MM.1S (cell line): ENCODE measurements at regions not wholly inside any gene's neighbourhood (a gene's known extent, or its start where the extent isn't known, plus 50 kb on each side); places are given as distances from the start of the nearest gene placed in this dataset.

ENCODE experiments used
- EZH2 ChIP-seq: fragments of 300-600 bp; sonication (generic); optimal IDR thresholded peaks from 2 replicates; pipeline ENCODE3; 2017; ENCODE audit warnings: low read depth, mild to moderate bottlenecking, antibody characterized with exemption, low read length, mixed read lengths
- TF ChIP-seq, protein P1 (sequence below): fragments of 300-600 bp; sonication (generic); IDR thresholded peaks from 2 replicates; pipeline ENCODE4 v1.5.1; 2016; ENCODE audit warnings: antibody characterized with exemption, low read length, mixed read lengths

DNA sequence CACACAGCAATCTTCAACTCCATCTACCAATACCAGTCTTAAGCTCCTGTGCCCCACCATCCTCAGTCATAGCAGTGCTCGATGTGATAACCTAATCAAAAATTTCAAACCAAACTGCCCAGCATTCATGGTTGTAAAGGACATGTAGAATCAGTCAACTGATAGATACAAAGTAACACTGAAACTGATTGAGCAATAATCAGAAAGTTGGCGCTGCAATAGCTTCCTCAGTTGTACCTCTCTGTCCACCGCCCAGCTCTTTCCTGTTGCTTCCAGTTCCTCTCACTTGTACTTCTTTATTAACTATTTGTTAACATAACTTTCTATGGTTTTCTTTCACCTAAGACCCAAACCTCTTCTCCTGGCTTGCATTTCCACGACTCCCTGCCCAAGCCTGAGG lies 745.7 kb downstream of the PDCD6IP start:
- TF ChIP-seq, protein P1, sequence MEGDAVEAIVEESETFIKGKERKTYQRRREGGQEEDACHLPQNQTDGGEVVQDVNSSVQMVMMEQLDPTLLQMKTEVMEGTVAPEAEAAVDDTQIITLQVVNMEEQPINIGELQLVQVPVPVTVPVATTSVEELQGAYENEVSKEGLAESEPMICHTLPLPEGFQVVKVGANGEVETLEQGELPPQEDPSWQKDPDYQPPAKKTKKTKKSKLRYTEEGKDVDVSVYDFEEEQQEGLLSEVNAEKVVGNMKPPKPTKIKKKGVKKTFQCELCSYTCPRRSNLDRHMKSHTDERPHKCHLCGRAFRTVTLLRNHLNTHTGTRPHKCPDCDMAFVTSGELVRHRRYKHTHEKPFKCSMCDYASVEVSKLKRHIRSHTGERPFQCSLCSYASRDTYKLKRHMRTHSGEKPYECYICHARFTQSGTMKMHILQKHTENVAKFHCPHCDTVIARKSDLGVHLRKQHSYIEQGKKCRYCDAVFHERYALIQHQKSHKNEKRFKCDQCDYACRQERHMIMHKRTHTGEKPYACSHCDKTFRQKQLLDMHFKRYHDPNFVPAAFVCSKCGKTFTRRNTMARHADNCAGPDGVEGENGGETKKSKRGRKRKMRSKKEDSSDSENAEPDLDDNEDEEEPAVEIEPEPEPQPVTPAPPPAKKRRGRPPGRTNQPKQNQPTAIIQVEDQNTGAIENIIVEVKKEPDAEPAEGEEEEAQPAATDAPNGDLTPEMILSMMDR: no peak
- TF ChIP-seq EZH2: no peak
